ENCODE measurements at regions not wholly inside any gene's neighbourhood (a gene's known extent, or its start where the extent isn't known, plus 50 kb on each side); places are given as distances from the start of the nearest gene placed in this dataset.

GRCh38 chr18:57931038-57931437 lies 113.0 kb upstream of the NEDD4L start:
- TF ChIP-seq POLR2A (IDR thresholded peaks at IDR 0.05): no peak
- no peak for TF ChIP-seq CTCF (IDR thresholded peaks at IDR 0.05 in 4 of 5, conservative IDR thresholded peaks at IDR 0.05 in 1 of 5)

Measured in gastrocnemius medialis (tissue), 4 donors.